NCI-H345 (cell line): ENCODE measurements at regions not wholly inside any gene's neighbourhood (a gene's known extent, or its start where the extent isn't known, plus 50 kb on each side); places are given as distances from the start of the nearest gene placed in this dataset.

ENCODE experiments used
- DNase-seq: peaks from one replicate; lab custom pipeline; 2025; lab: John Stamatoyannopoulos, UW

DNA sequence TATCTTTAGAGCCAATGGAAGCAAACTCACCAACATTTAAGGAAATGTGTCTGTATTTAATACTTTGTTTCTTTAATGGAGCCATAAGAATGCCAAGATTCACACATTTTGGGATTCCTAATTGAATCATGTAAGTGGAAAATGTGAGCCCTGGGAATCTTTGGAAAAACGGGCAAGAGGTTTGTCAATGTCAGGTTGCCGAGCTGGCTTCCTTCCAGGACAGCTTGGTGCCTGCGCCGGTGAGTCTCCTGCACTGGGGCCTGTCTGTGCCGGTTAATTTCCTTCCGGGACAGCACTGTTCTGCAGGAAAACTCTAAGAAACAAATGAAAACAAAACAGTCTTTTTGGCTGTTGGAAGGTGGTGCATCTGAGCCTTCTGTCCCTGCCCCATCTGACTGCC, 210.6 kb downstream of the HAPSTR1 start:
- DNase-seq = no peak

DNA sequence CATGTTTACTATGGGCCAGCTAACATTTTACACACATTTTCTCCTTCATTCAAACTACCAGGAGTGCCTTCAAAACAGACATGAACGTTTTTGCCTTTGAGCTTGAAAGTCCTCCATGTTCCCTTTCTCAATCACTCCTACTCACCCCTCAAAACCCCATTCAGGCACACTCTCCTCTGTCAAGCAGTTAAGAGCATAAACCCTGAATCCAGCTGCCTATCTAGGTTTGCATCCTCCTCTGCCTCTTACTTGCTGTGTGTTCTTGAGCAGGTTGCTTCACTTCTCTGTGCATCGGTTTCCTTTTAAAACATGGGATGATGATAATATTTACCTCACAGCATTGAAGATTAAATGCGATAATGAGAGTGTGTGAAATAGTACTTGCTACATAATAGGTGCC, 215.3 kb downstream of the HAPSTR1 start:
- DNase-seq = no peak

DNA sequence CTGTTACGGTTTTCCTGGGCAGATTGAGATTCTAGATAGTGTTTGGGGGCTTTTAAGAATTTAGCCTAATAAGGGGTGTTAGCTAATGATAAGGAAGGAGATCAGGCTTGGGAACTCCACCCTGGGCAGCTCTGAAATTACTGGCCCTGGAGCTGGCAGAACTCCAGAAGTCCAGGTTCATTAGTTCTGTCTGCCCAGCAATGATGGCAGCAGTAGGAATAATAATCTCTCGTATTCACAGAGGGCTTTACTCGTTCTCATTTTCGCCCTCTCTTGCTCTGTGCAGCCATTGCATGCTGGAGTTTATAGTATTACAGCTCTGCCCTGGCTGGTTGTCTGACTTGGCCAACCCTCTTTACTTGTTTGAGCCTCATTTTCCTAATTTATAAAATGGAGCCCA, 216.0 kb downstream of the HAPSTR1 start:
- DNase-seq = no peak

DNA sequence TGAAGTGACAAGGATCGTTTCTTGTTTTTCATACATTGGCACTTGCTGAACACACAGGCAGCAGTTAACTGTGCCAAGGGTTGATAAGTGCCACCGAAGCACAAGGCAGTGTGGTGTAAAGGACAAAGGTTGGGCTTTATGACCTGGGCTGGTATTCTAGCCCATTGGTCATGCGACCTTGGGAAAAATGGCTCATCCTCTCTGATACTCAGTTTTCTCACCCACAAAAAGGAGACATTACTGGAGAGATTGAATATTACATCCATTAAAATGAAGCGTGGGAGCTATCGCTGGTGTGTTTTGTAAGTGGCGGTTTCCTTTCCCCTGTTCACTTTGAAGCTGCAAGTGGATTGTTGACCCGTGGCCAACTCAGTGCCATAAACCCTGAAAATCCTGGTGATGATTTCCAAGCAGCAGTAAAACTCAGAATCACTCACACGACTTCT, 216.9 kb downstream of the HAPSTR1 start:
- no peak for DNase-seq

DNA sequence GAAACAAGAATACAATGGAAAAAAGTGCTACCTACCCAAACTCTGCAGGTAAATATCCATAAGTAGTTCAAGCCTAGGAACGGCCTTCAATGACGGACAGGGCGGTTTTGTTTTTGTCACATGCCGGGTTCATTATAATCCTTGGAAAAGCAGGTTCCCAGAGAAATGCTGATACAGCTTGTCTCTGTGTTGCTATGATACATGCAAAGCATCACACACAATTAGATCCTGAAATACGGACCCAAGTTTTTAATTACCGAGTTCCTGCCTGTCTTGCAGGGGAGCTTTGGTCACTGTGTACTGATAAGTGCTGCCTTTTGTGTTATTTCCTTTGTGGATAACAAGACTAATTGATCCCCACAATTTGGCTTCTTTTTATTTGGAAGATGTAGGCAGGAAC, 217.4 kb downstream of the HAPSTR1 start:
- DNase-seq = no peak

DNA sequence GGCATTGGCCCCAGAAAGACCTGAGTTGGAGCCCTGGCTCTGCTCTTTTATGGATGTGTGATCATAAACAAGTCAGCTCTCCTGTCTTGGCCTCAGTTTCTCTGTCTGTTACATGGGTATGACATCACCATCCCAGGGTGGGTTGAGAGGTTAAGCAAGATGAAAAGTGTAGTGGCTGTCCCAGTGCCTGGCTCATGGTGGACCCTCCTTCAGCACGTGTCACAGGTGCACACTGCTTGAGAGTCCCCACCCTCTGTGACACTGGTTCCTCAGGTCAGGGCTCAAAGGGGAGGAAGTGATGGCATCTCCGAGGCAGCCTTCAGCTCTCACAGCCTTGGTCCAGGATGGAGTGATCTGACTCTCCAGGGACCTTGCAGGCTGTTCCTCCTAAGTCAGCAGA, 218.4 kb downstream of the HAPSTR1 start:
- no peak for DNase-seq

DNA sequence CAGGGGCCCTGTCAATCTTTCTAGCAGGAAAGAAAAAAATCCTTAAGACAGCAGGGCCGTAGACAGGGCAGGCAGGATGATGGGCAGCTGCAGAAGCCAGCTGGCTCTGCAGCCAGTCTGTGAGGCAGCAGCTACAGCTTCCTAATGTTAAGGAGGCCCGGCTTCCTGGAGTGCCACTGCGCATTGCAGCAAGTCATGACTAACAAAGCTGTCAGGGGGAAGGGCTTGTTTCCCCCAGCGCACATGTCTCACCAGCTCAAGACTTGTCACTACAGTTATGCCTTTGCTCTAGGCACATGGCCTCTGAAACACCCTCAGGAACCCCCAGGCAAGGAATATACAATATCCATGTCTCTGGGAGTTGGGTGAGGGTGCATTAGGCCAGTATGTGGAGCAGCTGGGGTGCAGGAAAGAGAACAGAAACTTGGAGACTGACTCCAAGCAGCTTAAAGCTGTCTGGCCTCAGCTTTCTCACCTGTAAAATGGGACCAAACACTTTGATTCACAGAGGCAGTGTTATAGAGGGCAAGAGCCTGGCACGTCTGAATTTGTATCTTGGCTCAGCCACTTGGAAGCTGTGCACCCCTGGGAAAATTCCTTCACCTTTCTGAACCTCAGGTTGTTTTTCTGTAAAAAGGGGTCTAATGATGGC, 220.0 kb downstream of the HAPSTR1 start:
- no peak for DNase-seq

DNA sequence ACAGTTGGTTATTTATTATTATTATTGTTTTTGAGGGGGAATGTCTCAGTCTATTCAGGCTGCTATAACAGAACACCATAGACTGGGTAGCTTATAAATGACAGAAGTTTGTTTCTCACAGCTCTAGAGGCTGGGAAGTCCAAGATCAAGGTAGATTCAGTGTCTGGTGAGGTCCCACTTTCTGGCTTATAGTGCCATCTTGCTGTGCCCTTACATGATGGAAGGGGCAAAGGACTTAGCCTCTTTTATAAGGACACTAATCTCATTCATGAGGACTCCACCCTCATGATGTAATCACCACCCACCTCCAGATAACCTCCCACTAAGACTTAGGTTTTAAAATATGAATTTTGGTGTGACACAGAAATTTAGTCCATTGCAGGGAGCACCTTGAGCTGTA, 224.6 kb downstream of the HAPSTR1 start:
- no peak for DNase-seq

DNA sequence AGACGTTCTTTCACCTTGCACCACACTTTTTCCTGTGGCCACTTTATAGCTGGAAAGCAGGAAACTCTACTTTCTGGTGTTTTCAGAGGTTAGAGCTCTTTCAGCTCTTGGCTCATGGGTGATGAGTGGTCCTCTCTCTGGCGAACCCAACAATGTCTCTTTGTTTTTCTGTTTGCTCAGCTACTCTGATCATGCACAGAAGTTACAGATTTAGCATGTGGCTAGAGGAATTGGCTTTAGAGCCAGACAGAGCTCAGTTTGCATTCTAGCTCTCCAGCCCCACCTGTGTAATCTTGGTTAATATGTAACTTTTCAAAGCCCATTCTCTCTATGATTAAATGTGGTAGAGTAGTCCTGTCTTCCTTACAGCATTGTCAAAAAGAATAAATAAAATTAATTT, 225.2 kb downstream of the HAPSTR1 start:
- DNase-seq = no peak

DNA sequence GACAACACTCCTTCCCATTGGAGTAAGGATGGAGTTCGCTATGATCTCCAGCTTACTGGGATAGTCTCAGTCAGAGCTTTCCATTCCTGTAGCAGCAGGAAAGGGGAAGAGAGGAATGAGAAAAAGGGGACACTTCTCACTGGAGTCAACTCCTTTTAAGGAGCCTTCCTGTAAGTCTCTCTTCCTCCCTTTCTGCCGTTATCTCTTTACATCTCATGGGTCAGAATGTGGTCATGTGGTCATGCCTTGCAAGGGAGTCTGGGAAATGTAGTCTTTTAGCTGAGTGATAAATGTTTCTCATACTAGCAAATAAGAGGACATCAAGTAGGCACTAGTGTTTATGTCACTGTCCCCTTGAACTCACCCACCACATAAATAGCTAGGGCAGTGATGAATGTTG, 227.3 kb downstream of the HAPSTR1 start:
- DNase-seq = no peak

DNA sequence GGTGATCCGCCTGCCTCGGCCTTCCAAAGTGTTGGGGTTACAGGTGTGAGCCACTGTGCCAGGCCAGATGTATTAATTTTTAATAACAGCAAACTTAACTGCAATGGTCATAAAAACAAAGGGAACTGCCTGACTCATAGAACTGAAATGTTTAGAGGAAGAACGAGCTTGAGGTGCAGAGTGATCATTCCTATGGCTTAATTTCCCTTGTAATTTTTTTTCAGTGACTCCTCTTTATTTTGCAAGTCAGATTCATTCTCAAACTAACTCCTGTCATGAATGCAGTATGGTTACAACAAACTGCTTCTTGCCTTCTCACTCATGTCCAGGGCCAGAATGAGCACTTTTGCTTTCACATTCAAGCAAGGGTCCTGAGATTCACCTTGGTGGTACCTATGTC, 231.3 kb downstream of the HAPSTR1 start:
- no peak for DNase-seq

DNA sequence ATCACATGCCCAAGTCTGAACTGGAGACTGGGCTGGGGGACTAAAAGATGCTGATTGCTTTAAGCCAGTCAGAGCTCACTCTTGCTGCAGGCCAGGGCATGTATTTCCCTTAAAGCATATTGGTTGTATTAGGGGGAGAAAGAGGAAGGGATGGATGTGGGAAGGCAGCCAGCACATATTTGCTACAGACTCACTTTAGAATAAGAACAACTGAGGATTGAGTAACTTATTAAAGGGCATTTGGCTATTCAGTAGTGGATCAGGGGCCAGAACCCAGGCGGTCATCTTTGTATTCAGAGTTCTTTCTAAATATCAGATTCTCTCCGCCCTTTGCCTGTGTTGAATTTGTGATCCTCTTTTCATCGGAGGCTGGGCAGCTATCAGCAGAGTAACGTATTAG, 231.7 kb downstream of the HAPSTR1 start:
- no peak for DNase-seq

DNA sequence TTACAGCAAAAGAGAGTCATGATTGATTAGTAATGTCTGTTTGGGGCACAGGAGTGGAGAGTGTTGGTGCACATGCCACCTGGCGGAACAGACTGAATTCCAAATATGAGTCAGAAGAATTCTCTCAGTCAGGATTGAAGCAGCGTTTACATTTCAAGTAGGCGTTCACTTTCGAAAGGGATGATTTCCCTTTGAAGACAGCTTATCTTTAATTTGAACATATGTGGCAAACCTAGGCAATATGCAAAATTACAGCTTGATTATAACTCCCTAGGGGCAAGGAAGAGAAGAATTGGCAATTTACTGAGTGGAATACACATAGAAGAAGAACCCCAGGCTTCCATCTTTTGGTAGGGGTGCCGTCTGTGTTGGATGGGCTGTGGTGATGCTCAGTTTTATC, 235.8 kb downstream of the HAPSTR1 start:
- DNase-seq = no peak

DNA sequence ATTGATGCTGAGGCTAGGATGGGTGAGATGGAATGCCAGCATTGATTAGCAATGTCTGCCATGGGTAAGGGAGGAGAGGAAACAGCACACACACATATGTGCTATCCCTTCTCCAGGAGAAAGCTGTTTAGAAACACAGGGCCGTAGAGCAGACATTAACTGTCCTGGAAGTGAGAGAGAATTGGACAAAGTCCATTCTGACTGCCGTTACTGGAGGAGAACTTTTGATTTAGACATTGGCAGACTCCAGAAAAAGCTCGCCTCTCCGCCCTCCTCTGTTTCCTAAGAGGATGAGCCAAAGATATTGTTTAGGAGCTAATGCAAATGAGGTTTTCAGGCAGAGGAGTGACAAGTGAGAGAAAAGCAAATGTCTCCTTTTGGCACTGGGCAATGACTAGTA, 237.0 kb downstream of the HAPSTR1 start:
- no peak for DNase-seq

DNA sequence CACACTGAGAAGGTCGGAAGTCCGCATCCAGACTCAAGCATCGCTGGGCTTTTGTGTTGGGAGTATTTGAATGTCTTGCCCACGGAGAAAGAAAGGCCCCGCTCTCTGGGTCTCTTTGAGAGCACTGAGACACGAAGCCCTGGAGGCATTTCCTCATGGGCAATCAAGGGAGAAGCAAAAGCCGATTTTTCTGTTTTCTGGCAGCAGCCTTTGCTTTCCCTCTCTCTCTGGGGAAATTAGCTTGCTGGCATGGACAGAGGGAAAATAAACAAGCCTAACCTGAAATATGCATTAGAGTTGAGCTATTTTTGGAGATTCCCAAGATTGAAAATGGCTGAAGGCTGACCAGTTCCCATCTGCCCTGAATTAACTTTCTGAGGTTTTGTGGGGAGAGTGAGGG, 238.7 kb downstream of the HAPSTR1 start:
- no peak for DNase-seq

DNA sequence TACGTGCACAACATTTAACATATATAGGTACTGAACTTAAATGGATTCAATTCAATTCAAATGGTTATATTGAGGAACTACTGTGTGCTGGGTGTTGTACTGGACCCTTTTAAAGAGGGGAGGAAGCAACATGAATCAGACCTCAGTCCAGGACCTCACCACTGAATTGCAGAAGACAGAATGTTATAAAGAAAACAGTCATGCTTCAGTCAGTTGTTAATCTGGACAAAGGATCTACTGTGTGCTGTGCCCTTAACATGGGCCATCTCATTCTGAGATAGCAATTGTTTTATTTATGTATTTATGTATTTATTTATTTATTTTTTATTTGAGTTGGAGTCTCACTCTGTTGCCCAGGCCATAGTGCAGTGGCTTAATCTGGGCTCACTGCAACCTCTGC, 240.1 kb downstream of the HAPSTR1 start:
- DNase-seq = no peak

DNA sequence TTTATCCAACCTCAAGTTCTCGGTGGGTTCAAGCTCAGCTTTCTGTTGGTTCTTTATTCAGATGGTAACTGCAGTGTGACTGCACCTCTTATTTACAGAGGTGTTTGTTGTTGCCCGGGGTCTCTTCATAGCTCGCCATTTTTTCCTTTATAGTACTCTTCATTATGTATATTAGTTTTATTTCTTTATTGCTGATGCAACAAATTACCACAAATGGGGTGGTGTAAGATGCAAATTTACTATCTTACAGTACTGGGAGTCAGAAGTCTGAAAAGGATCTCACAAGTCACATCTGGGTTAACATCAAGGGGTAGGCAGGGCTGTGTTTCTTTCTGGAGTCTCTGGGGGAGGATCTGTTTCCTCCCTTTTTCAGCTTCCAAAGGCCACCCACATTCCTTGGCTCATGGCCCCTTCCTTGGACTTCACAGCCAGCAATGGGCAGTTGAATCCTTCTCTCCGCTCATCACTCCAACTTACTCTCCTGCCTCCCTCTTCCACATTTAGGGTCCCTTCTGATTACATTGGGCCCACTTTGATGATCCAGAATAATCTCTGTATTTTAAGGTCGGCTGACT, 241.2 kb downstream of the HAPSTR1 start:
- no peak for DNase-seq

DNA sequence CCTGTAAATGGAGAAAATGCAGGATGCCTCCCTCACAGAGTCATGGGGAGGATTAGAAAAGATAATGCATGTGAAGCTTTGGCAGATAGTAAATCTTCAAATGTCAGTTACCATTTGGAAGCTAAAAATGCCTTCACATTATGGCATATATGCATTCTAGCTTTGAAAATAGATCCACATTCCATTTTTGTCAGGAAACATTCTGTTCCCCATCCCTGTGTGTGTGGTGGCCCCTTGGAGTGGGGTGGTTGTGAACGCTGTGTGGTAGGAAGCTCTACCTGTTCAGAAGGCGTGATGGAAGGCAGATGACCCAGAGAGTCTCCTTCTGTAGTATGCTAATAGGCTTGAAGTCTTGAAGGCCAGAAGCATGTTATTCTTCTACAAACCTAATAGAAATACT, 242.0 kb downstream of the HAPSTR1 start:
- DNase-seq = no peak

DNA sequence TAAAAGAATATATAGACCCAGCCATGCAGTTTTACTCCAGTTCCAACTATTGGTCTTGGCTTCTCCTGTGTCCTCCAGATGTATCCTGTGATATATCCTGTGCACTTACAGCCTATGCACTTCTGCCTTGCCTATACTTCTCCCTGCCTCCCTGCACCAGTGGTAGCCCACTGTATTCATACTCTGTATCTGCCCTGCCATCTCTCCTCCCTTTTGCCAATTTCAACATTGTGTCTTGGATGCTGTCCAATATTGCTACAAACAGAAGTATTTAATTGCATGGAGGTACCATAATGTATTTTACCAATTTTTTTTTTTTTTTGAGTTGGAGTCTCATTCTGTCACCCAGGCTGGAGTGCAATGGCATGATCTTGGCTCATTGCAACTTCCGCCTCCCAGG, 242.7 kb downstream of the HAPSTR1 start:
- no peak for DNase-seq

DNA sequence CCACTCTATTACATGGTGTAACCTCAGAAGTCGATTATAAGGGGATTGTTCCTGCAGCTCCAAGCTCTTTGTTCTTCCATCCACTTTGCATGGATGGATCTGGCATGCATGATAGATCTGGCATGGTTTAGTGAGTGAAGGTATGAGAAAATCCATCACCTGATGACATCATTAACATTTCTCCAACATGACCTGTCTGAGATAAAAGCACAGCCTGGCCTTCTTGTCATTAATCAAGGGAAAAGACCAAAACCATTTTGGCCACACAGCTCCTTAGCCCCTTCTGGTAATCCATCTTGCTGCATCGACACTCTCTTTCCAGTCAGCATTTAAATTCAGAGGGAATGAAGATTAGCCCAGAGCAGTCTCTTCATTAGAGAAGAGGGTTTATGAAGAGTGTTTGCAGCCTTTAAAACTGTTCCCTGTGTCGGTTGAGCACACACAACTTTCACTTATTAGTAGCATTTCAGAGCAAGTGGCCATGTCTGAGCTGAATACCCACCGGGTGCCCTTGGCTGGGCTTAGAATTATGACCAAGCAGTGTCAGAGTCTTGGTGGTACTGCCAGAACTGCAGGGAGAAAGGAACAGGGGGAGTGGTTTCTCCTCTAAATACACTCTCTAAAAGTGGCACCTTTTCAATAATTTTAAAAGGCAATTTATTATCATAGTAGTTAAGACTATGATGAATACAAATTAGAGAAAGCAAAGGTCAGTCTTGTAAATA, 246.0 kb downstream of the HAPSTR1 start:
- DNase-seq = no peak

DNA sequence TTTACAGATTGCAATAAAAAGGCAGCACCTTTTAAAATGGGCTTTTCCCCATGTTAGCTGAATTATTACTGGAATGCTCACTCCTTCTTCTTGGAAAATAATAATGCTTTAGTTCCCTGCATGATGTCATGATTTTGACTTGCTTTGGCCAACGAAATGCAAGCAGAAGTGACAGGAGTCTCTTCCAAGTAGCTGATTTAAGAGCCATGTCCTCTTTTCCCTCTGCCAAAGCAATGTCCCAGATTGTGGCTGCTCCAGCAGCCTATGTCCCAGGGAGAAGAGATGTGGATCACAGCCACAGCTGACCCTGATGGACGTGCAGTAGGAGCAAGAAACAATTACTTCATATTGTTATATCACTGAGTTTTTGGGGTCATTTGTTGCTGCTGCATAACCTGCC, 246.6 kb downstream of the HAPSTR1 start:
- DNase-seq = no peak

DNA sequence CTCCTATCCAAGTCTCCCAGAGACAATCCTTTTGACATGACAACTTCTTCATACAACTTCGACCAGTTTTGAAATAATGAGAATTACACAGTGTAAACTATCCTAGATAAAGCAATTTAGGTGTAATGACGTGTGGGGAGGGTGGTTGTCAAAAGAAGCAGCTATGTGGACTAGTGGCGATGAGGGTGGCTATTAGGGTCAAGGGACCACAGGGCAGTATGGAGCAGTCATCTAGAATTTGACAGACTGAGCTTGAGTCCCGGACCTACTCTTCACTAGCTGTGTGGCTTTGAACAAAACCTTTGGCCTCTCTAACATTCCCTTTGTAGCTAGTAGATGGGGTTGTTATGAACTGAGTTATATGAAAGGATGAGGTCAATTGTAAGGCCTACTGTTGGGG, 247.1 kb downstream of the HAPSTR1 start:
- no peak for DNase-seq

DNA sequence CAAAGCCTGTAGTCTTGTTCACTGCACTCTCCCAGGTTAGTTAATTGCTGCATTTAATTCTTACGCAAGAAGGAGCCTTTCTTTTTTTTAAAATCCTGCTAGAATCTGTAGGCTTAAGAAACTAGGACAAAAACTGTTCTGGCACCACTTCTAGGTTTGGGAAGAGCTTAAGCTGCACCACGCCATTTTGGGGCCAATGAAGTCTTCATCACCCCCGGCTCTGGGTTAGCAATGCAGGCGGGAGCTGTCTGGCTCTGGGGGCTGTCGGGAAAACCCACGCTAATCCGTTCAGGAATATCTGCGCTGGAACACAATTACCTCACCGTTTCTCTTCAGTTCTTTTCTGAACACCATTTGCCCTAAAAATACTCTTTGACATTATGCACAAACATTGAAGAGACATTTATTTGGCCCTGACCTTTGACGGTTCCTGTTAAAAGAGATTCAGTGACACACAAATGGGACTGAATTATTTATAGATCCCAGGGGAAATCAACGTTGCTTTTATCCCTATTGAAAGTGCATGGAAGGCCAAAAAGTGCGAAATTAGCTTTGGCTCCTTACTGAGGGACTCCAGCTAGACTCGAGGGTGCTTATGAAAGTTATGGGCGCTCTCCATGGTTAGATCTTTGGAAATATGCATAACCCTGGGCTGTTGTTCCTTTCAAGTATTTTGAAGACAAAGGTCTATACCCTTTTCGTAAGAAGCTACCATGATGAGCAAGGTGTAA, 249.2 kb downstream of the HAPSTR1 start:
- DNase-seq = no peak
